WTC11 (cell line): ENCODE measurements at regions not wholly inside any gene's neighbourhood (a gene's known extent, or its start where the extent isn't known, plus 50 kb on each side); places are given as distances from the start of the nearest gene placed in this dataset.
A peak's percentile ranks its signal among the peaks of the same experiment; 100 is the strongest.

ENCODE experiments used
- ATAC-seq: fragments of 200-7000 bp; cut with Tn5 transposase; 2 replicates; pipeline ENCODE4 v1.10.0; 2021; ENCODE audit warnings: mild to moderate bottlenecking, moderate library complexity
- CTCF ChIA-PET: fragments of 300-600 bp; sonication (Branson Sonifier 250); formaldehyde crosslinking; loops from one replicate; lab custom pipeline; 2021; ENCODE audit warnings: antibody characterized with exemption; lab: Charles Lee
- POLR2A ChIA-PET: fragments of 350-600 bp; sonication (Branson Sonifier 250); formaldehyde crosslinking; loops from one replicate; lab custom pipeline; 2021; ENCODE audit warnings: antibody characterized with exemption; lab: Charles Lee
- DNase-seq: peaks from one replicate; pipeline ENCODE4 v3.0.0; 2021; ENCODE audit warnings: low spot score
- H3K27ac Mint-ChIP-seq: 2 replicates; pipeline ENCODE4 v1.8.0; 2021; ENCODE audit warnings: mixed read lengths
- H3K27me3 Mint-ChIP-seq: 2 replicates; pipeline ENCODE4 v1.8.0; 2021; ENCODE audit warnings: low read depth, mild to moderate bottlenecking, moderate library complexity, mixed read lengths
- H3K36me3 Mint-ChIP-seq: 2 replicates; pipeline ENCODE4 v1.8.0; 2021; ENCODE audit warnings: mixed read lengths
- H3K4me1 Mint-ChIP-seq: 2 replicates; pipeline ENCODE4 v1.8.0; 2022; ENCODE audit warnings: mixed read lengths
- H3K4me3 Mint-ChIP-seq: 2 replicates; pipeline ENCODE4 v1.8.0; 2021; ENCODE audit warnings: mild to moderate bottlenecking, moderate library complexity, mixed read lengths
- H3K9me3 Mint-ChIP-seq: 2 replicates; pipeline ENCODE4 v1.8.0; 2021; ENCODE audit warnings: mixed read lengths
- ATF3 ChIP-seq: sonication (generic); formaldehyde crosslinking; conservative IDR thresholded peaks from 2 replicates; pipeline ENCODE4 v1.8.1; 2022; ENCODE audit warnings: mild to moderate bottlenecking, missing genetic modification reagents
- E2F1 ChIP-seq: sonication (generic); formaldehyde crosslinking; IDR thresholded peaks from 2 replicates; pipeline ENCODE4 v1.8.0; 2022; ENCODE audit warnings: mild to moderate bottlenecking, missing genetic modification reagents
- EMX1 ChIP-seq: fragments of 250-450 bp; sonication (Bioruptor Pico); IDR thresholded peaks from 2 replicates; pipeline ENCODE4 v1.8.0; 2021; ENCODE audit warnings: mild to moderate bottlenecking
- ESRRA ChIP-seq: sonication (generic); formaldehyde crosslinking; IDR thresholded peaks from 2 replicates; pipeline ENCODE4 v1.8.1; 2022; ENCODE audit warnings: mild to moderate bottlenecking, missing genetic modification reagents, borderline replicate concordance
- GABPB1 ChIP-seq: sonication (generic); formaldehyde crosslinking; IDR thresholded peaks from 2 replicates; pipeline ENCODE4 v1.8.1; 2023; ENCODE audit warnings: mild to moderate bottlenecking, missing genetic modification reagents
- HMGXB4 ChIP-seq: sonication (generic); formaldehyde crosslinking; IDR thresholded peaks from 2 replicates; pipeline ENCODE4 v1.8.1; 2023; ENCODE audit warnings: mild to moderate bottlenecking, moderate library complexity, missing genetic modification reagents
- IRF1 ChIP-seq: sonication (generic); formaldehyde crosslinking; IDR thresholded peaks from 2 replicates; pipeline ENCODE4 v1.8.0; 2023; ENCODE audit warnings: missing genetic modification reagents
- IRF2 ChIP-seq: sonication (generic); formaldehyde crosslinking; IDR thresholded peaks from 2 replicates; pipeline ENCODE4 v1.8.0; 2022; ENCODE audit warnings: low read depth, missing genetic modification reagents, borderline replicate concordance
- MLX ChIP-seq: sonication (generic); formaldehyde crosslinking; IDR thresholded peaks from 2 replicates; pipeline ENCODE4 v1.8.1; 2023; ENCODE audit warnings: mild to moderate bottlenecking, missing genetic modification reagents, moderate library complexity
- MYBL2 ChIP-seq: sonication (generic); formaldehyde crosslinking; IDR thresholded peaks from 2 replicates; pipeline ENCODE4 v1.8.1; 2023; ENCODE audit warnings: mild to moderate bottlenecking, moderate library complexity, missing genetic modification reagents
- NFE2L1 ChIP-seq: sonication (generic); formaldehyde crosslinking; IDR thresholded peaks from 2 replicates; pipeline ENCODE4 v1.8.1; 2023; ENCODE audit warnings: missing genetic modification reagents
- NR2C2 ChIP-seq: sonication (generic); formaldehyde crosslinking; IDR thresholded peaks from 2 replicates; pipeline ENCODE4 v1.8.0; 2022; ENCODE audit warnings: mild to moderate bottlenecking, missing genetic modification reagents
- NR3C1 ChIP-seq: sonication (generic); formaldehyde crosslinking; conservative IDR thresholded peaks from 2 replicates; pipeline ENCODE4 v1.8.1; 2023; ENCODE audit warnings: low read depth, mild to moderate bottlenecking, missing genetic modification reagents
- PREB ChIP-seq: sonication (generic); formaldehyde crosslinking; IDR thresholded peaks from 2 replicates; pipeline ENCODE4 v1.8.1; 2022; ENCODE audit warnings: mild to moderate bottlenecking, missing genetic modification reagents, moderate library complexity, borderline replicate concordance
- SOX15 ChIP-seq: fragments of 250-450 bp; sonication (Bioruptor Pico); IDR thresholded peaks from 2 replicates; pipeline ENCODE4 v1.9.0; 2021; ENCODE audit warnings: mild to moderate bottlenecking
- TEAD1 ChIP-seq: sonication (generic); formaldehyde crosslinking; IDR thresholded peaks from 2 replicates; pipeline ENCODE4 v1.8.0; 2022; ENCODE audit warnings: mild to moderate bottlenecking, missing genetic modification reagents
- ZBTB43 ChIP-seq: sonication (generic); formaldehyde crosslinking; IDR thresholded peaks from 2 replicates; pipeline ENCODE4 v1.8.1; 2023; ENCODE audit warnings: mild to moderate bottlenecking, missing genetic modification reagents
- ZNF219 ChIP-seq: sonication (generic); formaldehyde crosslinking; IDR thresholded peaks from 2 replicates; pipeline ENCODE4 v1.8.0; 2023; ENCODE audit warnings: missing genetic modification reagents, mild to moderate bottlenecking, borderline replicate concordance
- ZNF317 ChIP-seq: sonication (generic); formaldehyde crosslinking; IDR thresholded peaks from 2 replicates; pipeline ENCODE4 v1.8.1; 2023; ENCODE audit warnings: low read depth, mild to moderate bottlenecking, moderate library complexity, missing genetic modification reagents, borderline replicate concordance
- ZNF396 ChIP-seq: fragments of 250-450 bp; sonication (Bioruptor Pico); IDR thresholded peaks from 2 replicates; pipeline ENCODE4 v1.8.0; 2021; ENCODE audit warnings: mild to moderate bottlenecking, moderate library complexity, borderline replicate concordance

GRCh38 chr16:85546585-85547447 lies 66.3 kb upstream of the GSE1 start:
- ChIA-PET CTCF (interaction anchor here (0.7 to 1.9 kb wide), 8 partner anchors 18 to 131 kb away, joined by 3 to 9 read pairs (median 4); no protein-coding TSS in a partner anchor), POLR2A (no interaction called here)
- peak overlapping the region; percentile 68; the same call in 1 of the 2 replicates for H3K27ac Mint-ChIP-seq

More at GRCh38 chr16:85546585-85547447, 66.3 kb upstream of the GSE1 start:
- Mint-ChIP-seq H3K27me3 (no peaks in the 10 kb centered on the region; the same call in 1 of the 2 replicates), H3K36me3 (no peaks in the 10 kb centered on the region), H3K4me1 (peaks cover 25% of the 10 kb centered on the region), H3K9me3 (no peaks in the 10 kb centered on the region), H3K4me3 (no peak overlapping the region)
- ATAC-seq (no peak), DNase-seq (no peak)
- TF ChIP-seq IRF1 (no peak), PREB (CRISPR knock-in tag) (no peak), ZNF396 (CRISPR knock-in tag) (no peak), ATF3 (CRISPR knock-in tag) (no peak), NR3C1 (CRISPR knock-in tag) (no peak), EMX1 (CRISPR knock-in tag) (no peak), ZNF317 (CRISPR knock-in tag) (no peak), E2F1 (CRISPR knock-in tag) (no peak), NR2C2 (CRISPR knock-in tag) (no peak), NFE2L1 (no peak), GABPB1 (CRISPR knock-in tag) (no peak), ESRRA (no peak), HMGXB4 (CRISPR knock-in tag) (no peak), TEAD1 (CRISPR knock-in tag) (no peak), ZNF219 (no peak), SOX15 (no peak), MYBL2 (CRISPR knock-in tag) (no peak), MLX (no peak), ZBTB43 (no peak), IRF2 (CRISPR knock-in tag) (no peak)
